A673 (cell line): ENCODE measurements at regions not wholly inside any gene's neighbourhood (a gene's known extent, or its start where the extent isn't known, plus 50 kb on each side); places are given as distances from the start of the nearest gene placed in this dataset.

Source experiments
- BruUV-seq: library from RNA; stranded (reverse); fragments of 400-500 nt; replicated peaks from 2 replicates; lab custom pipeline; 2021; lab: Mats Ljungman, UMichigan
- CTCF ChIA-PET: fragments of 300-600 bp; sonication (Branson Sonifier 250); formaldehyde crosslinking; loops from one replicate; lab custom pipeline; 2022; ENCODE audit warnings: antibody characterized with exemption; lab: Charles Lee
- POLR2A ChIA-PET: fragments of 300-600 bp; sonication (Branson Sonifier 250); formaldehyde crosslinking; loops from one replicate; lab custom pipeline; 2022; ENCODE audit warnings: antibody characterized with exemption; ENCODE audit not compliant: low non-redundant PET; lab: Charles Lee
- DNase-seq: peaks from one replicate; pipeline ENCODE4 v3.0.0-alpha.2; 2015; ENCODE audit warnings: low spot score
- H3K27ac ChIP-seq: fragments of 200-600 bp; sonication (generic); 2 replicates; pipeline ENCODE4 v1.5.1; 2016; ENCODE audit warnings: mixed run types, low read depth, mild to moderate bottlenecking, mixed read lengths, antibody characterized with exemption, low read length; ENCODE audit not compliant: poor library complexity, severe bottlenecking
- H3K27me3 ChIP-seq: fragments of 200-600 bp; sonication (generic); replicated peaks from 2 replicates; pipeline ENCODE4 v1.6.1; 2017; ENCODE audit warnings: mixed run types, low read depth, mild to moderate bottlenecking, mixed read lengths, antibody characterized with exemption, low read length; ENCODE audit not compliant: insufficient read depth, poor library complexity
- H3K36me3 ChIP-seq: fragments of 200-600 bp; sonication (generic); 2 replicates; pipeline ENCODE4 v1.6.1; 2016; ENCODE audit warnings: mixed run types, mild to moderate bottlenecking, mixed read lengths, antibody characterized with exemption, low read length; ENCODE audit not compliant: insufficient read depth, poor library complexity, severe bottlenecking
- H3K4me1 ChIP-seq: fragments of 200-600 bp; sonication (generic); 2 replicates; pipeline ENCODE4 v1.6.1; 2017; ENCODE audit warnings: mixed run types, mild to moderate bottlenecking, mixed read lengths, antibody characterized with exemption, low read length; ENCODE audit not compliant: insufficient read depth, poor library complexity, severe bottlenecking
- H3K4me3 ChIP-seq: fragments of 200-600 bp; sonication (generic); 2 replicates; pipeline ENCODE4 v1.5.1; 2016; ENCODE audit warnings: low read depth, mixed run types, mild to moderate bottlenecking, mixed read lengths, low read length; ENCODE audit not compliant: poor library complexity, severe bottlenecking
- H3K9me3 ChIP-seq: fragments of 200-600 bp; sonication (generic); 2 replicates; pipeline ENCODE4 v1.6.1; 2016; ENCODE audit warnings: mixed run types, low read depth, mild to moderate bottlenecking, mixed read lengths, antibody characterized with exemption, low read length; ENCODE audit not compliant: poor library complexity, severe bottlenecking
- EZH2 ChIP-seq: fragments of 200-600 bp; sonication (generic); IDR thresholded peaks from 2 replicates; pipeline ENCODE4 v1.6.1; 2017; ENCODE audit warnings: borderline replicate concordance, low read depth, mild to moderate bottlenecking, mixed read lengths, antibody characterized with exemption, low read length; ENCODE audit not compliant: poor library complexity, severe bottlenecking
- intact Hi-C: fragments of 100-400 bp; cut with micrococcal nuclease; formaldehyde crosslinking; loops from one replicate; pipeline ENCODE4 v1.10.0; 2022; ENCODE audit not compliant: unreplicated experiment
- TF ChIP-seq, protein P1 (sequence below): fragments of 300-800, 200-600 bp; sonication (generic); conservative IDR thresholded peaks from 2 replicates; pipeline ENCODE4 v1.5.1; 2017; ENCODE audit warnings: low read depth, mild to moderate bottlenecking, antibody characterized with exemption, low read length, moderate library complexity, mixed read lengths

DNA sequence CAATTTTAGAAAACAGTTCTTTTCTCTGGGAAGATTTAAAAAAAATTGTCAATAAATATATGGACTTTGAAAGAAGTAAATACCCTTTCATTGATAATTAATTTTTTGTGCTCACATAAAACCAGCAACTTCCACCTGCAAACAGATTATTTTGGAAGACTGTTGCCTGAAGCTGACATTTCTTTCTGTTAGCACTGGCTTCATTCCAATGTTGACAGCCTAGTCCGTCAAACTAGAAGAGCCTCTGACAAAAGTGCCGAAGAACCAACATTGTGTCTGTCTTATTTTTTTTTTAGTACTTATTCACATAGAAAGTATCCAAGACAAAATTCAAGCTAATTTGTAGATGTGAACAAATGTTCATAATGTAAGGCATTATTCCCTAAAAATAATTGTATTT, 108.6 kb upstream of the TMEM161B start:
- Histone ChIP-seq H3K36me3 (no peaks in the 10 kb centered on the region), H3K27ac (no peak overlapping the region), H3K4me1 (peaks cover 4% of the 10 kb centered on the region), H3K27me3 (no peaks in the 10 kb centered on the region), H3K9me3 (no peaks in the 10 kb centered on the region), H3K4me3 (no peak overlapping the region)
- no peak for DNase-seq
- POLR2A ChIA-PET, result no interaction called here
- intact Hi-C loops, result no loop called here
- CTCF ChIA-PET, result no interaction called here
- TF ChIP-seq, protein P1, sequence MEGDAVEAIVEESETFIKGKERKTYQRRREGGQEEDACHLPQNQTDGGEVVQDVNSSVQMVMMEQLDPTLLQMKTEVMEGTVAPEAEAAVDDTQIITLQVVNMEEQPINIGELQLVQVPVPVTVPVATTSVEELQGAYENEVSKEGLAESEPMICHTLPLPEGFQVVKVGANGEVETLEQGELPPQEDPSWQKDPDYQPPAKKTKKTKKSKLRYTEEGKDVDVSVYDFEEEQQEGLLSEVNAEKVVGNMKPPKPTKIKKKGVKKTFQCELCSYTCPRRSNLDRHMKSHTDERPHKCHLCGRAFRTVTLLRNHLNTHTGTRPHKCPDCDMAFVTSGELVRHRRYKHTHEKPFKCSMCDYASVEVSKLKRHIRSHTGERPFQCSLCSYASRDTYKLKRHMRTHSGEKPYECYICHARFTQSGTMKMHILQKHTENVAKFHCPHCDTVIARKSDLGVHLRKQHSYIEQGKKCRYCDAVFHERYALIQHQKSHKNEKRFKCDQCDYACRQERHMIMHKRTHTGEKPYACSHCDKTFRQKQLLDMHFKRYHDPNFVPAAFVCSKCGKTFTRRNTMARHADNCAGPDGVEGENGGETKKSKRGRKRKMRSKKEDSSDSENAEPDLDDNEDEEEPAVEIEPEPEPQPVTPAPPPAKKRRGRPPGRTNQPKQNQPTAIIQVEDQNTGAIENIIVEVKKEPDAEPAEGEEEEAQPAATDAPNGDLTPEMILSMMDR, result no peak
- no peak for TF ChIP-seq EZH2
- BruUV-seq, result no TSS peak

DNA sequence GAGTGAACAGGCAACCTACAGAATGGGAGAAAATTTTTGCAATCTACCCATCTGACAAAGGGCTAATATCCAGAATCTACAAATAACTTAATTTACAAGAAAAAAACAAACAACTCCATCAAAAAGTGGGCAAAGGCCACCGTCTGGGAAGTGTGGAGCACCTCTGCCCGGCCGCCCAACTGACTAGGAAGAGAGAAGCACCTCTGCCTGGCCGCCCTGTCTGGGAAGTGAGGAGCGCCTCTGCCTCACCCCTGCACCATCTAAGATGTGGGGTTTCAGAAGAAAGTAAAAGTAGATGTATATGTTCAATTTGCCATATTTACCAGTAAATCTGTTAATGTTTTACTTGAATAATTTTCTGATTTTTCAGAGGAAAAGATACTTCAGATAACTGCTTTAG, 108.1 kb upstream of the TMEM161B start:
- intact Hi-C loops, result no loop called here
- BruUV-seq, result no TSS peak
- ChIA-PET CTCF (no interaction called here), POLR2A (no interaction called here)
- Histone ChIP-seq H3K4me3 (no peak overlapping the region), H3K4me1 (peaks cover 4% of the 10 kb centered on the region), H3K9me3 (no peaks in the 10 kb centered on the region), H3K36me3 (no peaks in the 10 kb centered on the region), H3K27me3 (no peaks in the 10 kb centered on the region), H3K27ac (no peak overlapping the region)
- no peak for DNase-seq
- TF ChIP-seq, protein P1, result no peak
- no peak for TF ChIP-seq EZH2

DNA sequence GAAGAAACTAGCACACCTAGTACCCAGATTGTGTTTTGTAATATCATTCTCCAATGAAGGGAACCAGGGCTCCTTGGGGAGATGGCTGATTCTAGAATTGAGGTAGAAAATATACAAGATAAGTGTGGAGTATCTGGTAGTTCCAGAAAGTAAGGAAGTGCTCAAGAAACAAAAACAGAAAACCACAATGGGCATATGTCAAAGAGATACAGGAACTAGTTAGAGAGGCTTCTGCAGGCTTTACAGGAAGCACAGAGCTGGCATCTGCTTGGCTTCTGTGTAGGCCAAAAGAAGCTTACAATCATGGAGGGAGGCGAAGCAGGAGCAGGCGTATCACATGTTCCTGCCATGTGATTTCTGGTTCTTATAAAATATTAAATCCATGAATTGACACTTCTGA, 105.7 kb upstream of the TMEM161B start:
- Histone ChIP-seq H3K27me3 (no peaks in the 10 kb centered on the region), H3K9me3 (no peaks in the 10 kb centered on the region), H3K4me1 (peaks cover 4% of the 10 kb centered on the region), H3K36me3 (no peaks in the 10 kb centered on the region), H3K4me3 (no peak overlapping the region), H3K27ac (no peak overlapping the region)
- no peak for DNase-seq
- no TSS peak for BruUV-seq
- intact Hi-C loops, result no loop called here
- POLR2A ChIA-PET, result no interaction called here
- CTCF ChIA-PET, result no interaction called here
- TF ChIP-seq, protein P1, result no peak
- TF ChIP-seq EZH2, result no peak
